ENCODE measurements at regions not wholly inside any gene's neighbourhood (a gene's known extent, or its start where the extent isn't known, plus 50 kb on each side); places are given as distances from the start of the nearest gene placed in this dataset. TPM values are rescaled to one million over a fixed set of nuclear protein-coding genes. Genes with fewer than 3 reads are reported as not detected.
A peak's percentile ranks its signal among the peaks of the same experiment; 100 is the strongest.

DNA sequence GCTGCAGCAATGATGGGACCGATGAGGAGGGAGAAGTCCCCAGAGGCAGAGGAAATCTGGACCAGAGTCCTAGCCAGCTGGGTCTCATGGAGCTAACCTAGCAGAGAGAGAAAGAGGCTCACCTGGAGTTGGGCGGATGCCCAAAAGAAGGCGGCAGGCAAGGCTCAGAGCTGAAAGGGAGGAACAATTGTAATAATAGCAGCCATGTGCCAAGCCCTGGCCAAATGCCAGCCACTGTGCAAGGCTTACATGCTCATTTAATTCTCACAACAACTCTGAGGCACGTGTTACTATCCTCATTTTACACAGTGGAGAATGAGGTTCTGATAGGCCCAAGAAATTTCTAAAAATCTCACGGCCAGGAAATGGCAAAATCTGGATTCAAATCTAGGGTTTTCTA, 50.0 kb upstream of the ZNF648 start:
- Histone ChIP-seq H3K27me3 (ENCODE audit: control insufficient read depth in 2 of 2, insufficient read depth in 2 of 2, low read length in 2 of 2) (peaks cover 24 to 50% of the 10 kb centered on the region in 2 experiments), H3K4me2 (ENCODE audit: insufficient read depth, low read length) (no peak overlapping the region), H2AFZ (ENCODE audit: low read depth, low read length) (no peak overlapping the region), H3K4me3 (no peak overlapping the region), H3K4me1 (replicated peaks in 1 of 2; ENCODE audit: control insufficient read depth in 2 of 2, insufficient read depth in 2 of 2, low read length in 2 of 2) (peaks cover 0 to 3% of the 10 kb centered on the region in 2 experiments; a peak in 3 of 5 replicates), H3K9me3 (replicated peaks; ENCODE audit: control insufficient read depth, insufficient read depth, low read depth, low read length) (no peaks in the 10 kb centered on the region), H3K27ac (ENCODE audit: extremely low read depth, low read depth, low read length) (no peak overlapping the region), H3K36me3 (ENCODE audit: control insufficient read depth, insufficient read depth, low read length) (no peaks in the 10 kb centered on the region), H3K9me1 (ENCODE audit: control insufficient read depth, insufficient read depth, low read length) (no peaks in the 10 kb centered on the region), H3K79me2 (ENCODE audit: control insufficient read depth, insufficient read depth, low read length) (no peaks in the 10 kb centered on the region), H4K20me1 (replicated peaks; ENCODE audit: control insufficient read depth, insufficient read depth, low read length) (no peaks in the 10 kb centered on the region), H3K9ac (ENCODE audit: insufficient read depth in 1 of 2, low read depth in 2 of 2, low read length in 2 of 2) (no peak overlapping the region)
- WGBS (ENCODE audit: insufficient coverage, low coverage, missing lambda C conversion rate) = 4% methylated on average over 5 of the region's 5 CpGs
- POLR2A ChIA-PET = no interaction called here
- intact Hi-C loops (cut with micrococcal nuclease) (no loop called here), in situ Hi-C loops (cut with MboI) (no loop called here)
- no TSS peak for BruUV-seq (replicated peaks)
- no peak for ATAC-seq
- no peak for TF ChIP-seq RUNX1 (IDR thresholded peaks at IDR 0.05; ENCODE audit: low read depth)
- TF ChIP-seq NFIC (IDR thresholded peaks at IDR 0.05) = 0 out of 2 replicates have a peak, but pooled peaks have one; percentile 45
- no peak for FAIRE-seq
- CTCF ChIA-PET (ENCODE audit: low intra/inter-chr PET ratio) = no interaction called here
- no peak for DNase-seq (ENCODE audit: extremely low read depth in 1 of 4, low spot score in 3 of 4)

Small RNA genes in the stretch of these regions (small RNA-seq; reads per million reads assigned to genes)
- not detected for gene RNU6-152P

Data from K562 (cell line).